K562 (cell line): ENCODE measurements at regions not wholly inside any gene's neighbourhood (a gene's known extent, or its start where the extent isn't known, plus 50 kb on each side); places are given as distances from the start of the nearest gene placed in this dataset.
A peak's percentile ranks its signal among the peaks of the same experiment; 100 is the strongest.

Experiments used
- ATAC-seq: fragments of 200-7000 bp; cut with Tn5 transposase; 3 replicates; pipeline ENCODE4 v1.9.1; 2020; ENCODE audit warnings: moderate library complexity
- BruUV-seq: library from RNA; stranded (reverse); fragments of 400-500 nt; replicated peaks from 2 replicates; lab custom pipeline; 2021; lab: Mats Ljungman, UMichigan
- CTCF ChIA-PET: fragments of 300-600 bp; formaldehyde crosslinking; extraction: SDS; loops from one replicate; lab custom pipeline; 2021; ENCODE audit warnings: low intra/inter-chr PET ratio; lab: Yijun Ruan, JAX
- POLR2A ChIA-PET: fragments of 300-600, 350-650 bp; sonication (Branson Sonifier 250); formaldehyde crosslinking; extraction: SDS; loops from one replicate; lab custom pipeline; 2021; ENCODE audit warnings: antibody characterized with exemption, inconsistent platforms; lab: Yijun Ruan, JAX
- DNase-seq, 4 experiments: peaks; one replicate each; pipeline versions ENCODE4 v3.0.0 to v3.0.0-alpha.2; 2011 to 2018; ENCODE audit warnings: low spot score in 3 of 4, mixed read lengths in 3 of 4; ENCODE audit errors: extremely low read depth in 1 of 4
- FAIRE-seq: peaks from 2 replicates; lab custom pipeline; 2011; peaks lifted over from hg19 to GRCh38; lab: Jason Lieb, UNC
- H2AFZ ChIP-seq: 2 replicates; pipeline ENCODE4 v1.6.0; 2011; ENCODE audit warnings: low read depth, low read length, control low read depth, inconsistent platforms
- H3K27ac ChIP-seq: fragments of 200-600 bp; 3 replicates; pipeline ENCODE4 v1.8.0; 2011; ENCODE audit warnings: low read depth, mild to moderate bottlenecking, control low read depth, inconsistent platforms, low read length, moderate library complexity, mixed read lengths; ENCODE audit errors: extremely low read depth
- H3K27me3 ChIP-seq, 2 experiments: fragments of 300-600 bp in 1 of 2; 2 replicates in 1 of 2; 3 replicates in 1 of 2; pipeline versions ENCODE4 v1.6.0 to v1.8.0; 2011; ENCODE audit warnings: inconsistent platforms in 2 of 2, low read length in 2 of 2, mild to moderate bottlenecking in 1 of 2, mixed read lengths in 1 of 2, moderate library complexity in 1 of 2; ENCODE audit not compliant: control insufficient read depth in 2 of 2, insufficient read depth in 2 of 2
- H3K36me3 ChIP-seq: fragments of 300-600 bp; 3 replicates; pipeline ENCODE4 v1.8.0; 2011; ENCODE audit warnings: mild to moderate bottlenecking, low read length, inconsistent platforms; ENCODE audit not compliant: control insufficient read depth, insufficient read depth
- H3K4me1 ChIP-seq, 2 experiments: fragments of 200-600 bp in 1 of 2; replicated peaks in 1 of 2; 2 replicates in 1 of 2; 3 replicates in 1 of 2; pipeline versions ENCODE4 v1.5.1 to v1.8.0; 2011; ENCODE audit warnings: inconsistent platforms in 2 of 2, low read length in 2 of 2, mild to moderate bottlenecking in 1 of 2, mixed read lengths in 1 of 2, moderate library complexity in 1 of 2; ENCODE audit not compliant: control insufficient read depth in 2 of 2, insufficient read depth in 2 of 2
- H3K4me2 ChIP-seq: 2 replicates; pipeline ENCODE4 v1.6.1; 2011; ENCODE audit warnings: low read length, control low read depth, inconsistent platforms, mixed read lengths; ENCODE audit not compliant: insufficient read depth
- H3K4me3 ChIP-seq: fragments of 200-600 bp; sonication (generic), shearing (Covaris generic); 2 replicates; pipeline ENCODE4 v1.5.1; 2016; ENCODE audit warnings: control low read depth, inconsistent platforms
- H3K79me2 ChIP-seq: fragments of 200-600 bp; 3 replicates; pipeline ENCODE4 v1.8.0; 2011; ENCODE audit warnings: low read length, inconsistent platforms; ENCODE audit not compliant: control insufficient read depth, insufficient read depth
- H3K9ac ChIP-seq, 2 experiments: 2 replicates each; pipeline versions ENCODE4 v1.6.0 to v1.6.1; 2011; ENCODE audit warnings: low read depth in 2 of 2, low read length in 2 of 2, control low read depth in 1 of 2, inconsistent platforms in 1 of 2, mild to moderate bottlenecking in 1 of 2, mixed read lengths in 1 of 2; ENCODE audit not compliant: insufficient read depth in 1 of 2
- H3K9me1 ChIP-seq: one replicate; pipeline ENCODE4 v1.6.0; 2011; ENCODE audit warnings: inconsistent platforms, mild to moderate bottlenecking, low read length, moderate library complexity; ENCODE audit not compliant: control insufficient read depth, insufficient read depth
- H3K9me3 ChIP-seq: replicated peaks from 2 replicates; pipeline ENCODE4 v1.5.1; 2011; ENCODE audit warnings: low read depth, low read length, inconsistent platforms; ENCODE audit not compliant: control insufficient read depth, insufficient read depth
- H4K20me1 ChIP-seq: replicated peaks from 2 replicates; pipeline ENCODE4 v1.6.1; 2011; ENCODE audit warnings: low read length, inconsistent platforms, mixed read lengths; ENCODE audit not compliant: control insufficient read depth, insufficient read depth
- ARHGAP35 ChIP-seq: fragments of 450-650 bp; IDR thresholded peaks from 2 replicates; pipeline ENCODE4 v1.6.1; 2018; ENCODE audit not compliant: partially characterized antibody
- ATF7 ChIP-seq: fragments of 450-650 bp; IDR thresholded peaks from 2 replicates; pipeline ENCODE4 v1.7.1; 2014; ENCODE audit warnings: mild to moderate bottlenecking, moderate library complexity
- CSDE1 ChIP-seq, 2 experiments: fragments of 450-650 bp; IDR thresholded peaks; 2 replicates each; pipeline ENCODE4 v1.6.1; 2016; ENCODE audit warnings: mild to moderate bottlenecking in 1 of 2
- CXXC5 ChIP-seq: fragments of 250-450 bp; sonication (Bioruptor Pico); IDR thresholded peaks from 2 replicates; pipeline ENCODE4 v1.8.0; 2022; ENCODE audit warnings: inconsistent platforms, mild to moderate bottlenecking, moderate library complexity
- MEF2A ChIP-seq: IDR thresholded peaks from 2 replicates; pipeline ENCODE4 v1.6.1; 2011; ENCODE audit warnings: low read depth, mild to moderate bottlenecking, low read length, moderate library complexity; ENCODE audit not compliant: control insufficient read depth
- POLR2A ChIP-seq: fragments of 450-650 bp; conservative IDR thresholded peaks from 2 replicates; pipeline ENCODE4 v1.6.1; 2016
- SLC30A9 ChIP-seq: fragments of 250-450 bp; sonication (Bioruptor Pico); IDR thresholded peaks from 2 replicates; pipeline ENCODE4 v1.8.0; 2022; ENCODE audit warnings: mild to moderate bottlenecking, moderate library complexity
- SMARCA5 ChIP-seq: fragments of 450-650 bp; IDR thresholded peaks from 2 replicates; pipeline ENCODE4 v1.6.1; 2016
- SPI1 ChIP-seq: IDR thresholded peaks from 2 replicates; pipeline ENCODE4 v1.6.1; 2011; ENCODE audit warnings: low read depth, low read length, control low read depth, borderline replicate concordance
- TOE1 ChIP-seq, 2 experiments: fragments of 450-650 bp in 1 of 2; sonication (generic) in 1 of 2; formaldehyde crosslinking in 1 of 2; IDR thresholded peaks; 2 replicates each; pipeline versions ENCODE4 v1.7.1 to v1.8.0; 2016 to 2022; ENCODE audit warnings: borderline replicate concordance in 2 of 2, mild to moderate bottlenecking in 2 of 2, antibody characterized with exemption in 1 of 2, inconsistent platforms in 1 of 2, low read depth in 1 of 2, missing genetic modification reagents in 1 of 2, moderate library complexity in 1 of 2
- XRCC3 ChIP-seq: fragments of 450-650 bp; IDR thresholded peaks from 2 replicates; pipeline ENCODE4 v1.6.1; 2017; ENCODE audit warnings: mild to moderate bottlenecking, moderate library complexity
- ZNF12 ChIP-seq: sonication (generic); formaldehyde crosslinking; IDR thresholded peaks from 2 replicates; pipeline ENCODE4 v1.4.0; 2020; ENCODE audit warnings: mild to moderate bottlenecking, missing genetic modification reagents
- ZNF174 ChIP-seq: fragments of 250-450 bp; sonication (Bioruptor Pico); IDR thresholded peaks from 2 replicates; pipeline ENCODE4 v1.4.0; 2020; ENCODE audit warnings: mild to moderate bottlenecking
- ZNF224 ChIP-seq: sonication (generic); formaldehyde crosslinking; IDR thresholded peaks from 2 replicates; pipeline ENCODE4 v1.8.0; 2022; ENCODE audit warnings: mild to moderate bottlenecking, missing genetic modification reagents
- WGBS: fragments of 100-300 bp; shearing (Covaris generic); methylation state at CpG from one replicate; pipeline ENCODE4 v1.1.6; 2016; ENCODE audit warnings: low coverage, mixed read lengths; ENCODE audit not compliant: insufficient coverage; ENCODE audit errors: missing lambda C conversion rate; 5-methylcytosine and 5-hydroxymethylcytosine counted together
- in situ Hi-C: fragments of 300-500 bp; cut with MboI; formaldehyde crosslinking; loops from 4 replicates; pipeline ENCODE4 v1.15.0; 2018; ENCODE audit warnings: inconsistent platforms, mixed read lengths
- intact Hi-C: fragments of 100-400 bp; cut with micrococcal nuclease; formaldehyde crosslinking; loops from 2 replicates; pipeline ENCODE4 v1.14.2; 2022
- TF ChIP-seq, protein P1 (sequence below): sonication (generic); formaldehyde crosslinking; IDR thresholded peaks from 2 replicates; pipeline ENCODE4 v1.9.0; 2022; ENCODE audit warnings: mild to moderate bottlenecking, missing genetic modification reagents
- TF ChIP-seq, protein P2 (sequence below): fragments of 450-650 bp; IDR thresholded peaks from 2 replicates; pipeline ENCODE4 v1.6.1; 2014; ENCODE audit warnings: low read depth, mild to moderate bottlenecking, moderate library complexity, borderline replicate concordance

- Histone ChIP-seq H3K79me2 (peaks cover 16% of the 10 kb centered on the region), H2AFZ (peak overlapping the region; percentile 69), H3K9me3 (no peaks in the 10 kb centered on the region), H3K36me3 (no peaks in the 10 kb centered on the region), H4K20me1 (no peaks in the 10 kb centered on the region), H3K4me1 (peaks cover 62 to 74% of the 10 kb centered on the region in 2 experiments), H3K9me1 (no peaks in the 10 kb centered on the region), H3K4me3 (no peak overlapping the region), H3K9ac (peak overlapping the region; percentile 38 to 86), H3K27ac (peak overlapping the region; percentile 62; the same call in 2 of the 3 replicates), H3K4me2 (peak overlapping the region; percentile 24; the same call in 1 of the 2 replicates), H3K27me3 (no peaks in the 10 kb centered on the region)
- intact Hi-C loops, result loop anchor here (2.0 to 10.0 kb wide), 2 partner anchors 13 to 235 kb away; no protein-coding TSS in a partner anchor
- 0 out of 3 replicates have a peak, but pooled peaks have one; percentile 1 for ATAC-seq
- no peak for DNase-seq
- ChIA-PET CTCF (no interaction called here), POLR2A (interaction anchor here (0.6 to 1.7 kb wide), 6 partner anchors 9 to 293 kb away, joined by 3 to 6 read pairs (median 4); no protein-coding TSS in a partner anchor)
- WGBS, result 53% methylated on average over 21 of the region's 21 CpGs
- no TSS peak for BruUV-seq
- peak; percentile 6 for FAIRE-seq
- in situ Hi-C loops, result no loop called here
- no peak for TF ChIP-seq CXXC5
- TF ChIP-seq POLR2A, result no peak
- TF ChIP-seq SLC30A9 (CRISPR knock-in tag), result no peak
- no peak for TF ChIP-seq ATF7
- TF ChIP-seq TOE1 (IDR thresholded peaks at IDR 0.05; ENCODE audit: borderline replicate concordance), result no peak
- TF ChIP-seq TOE1 (CRISPR knock-in tag; IDR thresholded peaks at IDR 0.05; ENCODE audit: borderline replicate concordance, low read depth), result no peak
- no peak for TF ChIP-seq XRCC3
- TF ChIP-seq ZNF12 (CRISPR knock-in tag), result peak; percentile 36; the same call in 1 of the 2 replicates
- peak; percentile 91 for TF ChIP-seq SPI1
- TF ChIP-seq, protein P1, sequence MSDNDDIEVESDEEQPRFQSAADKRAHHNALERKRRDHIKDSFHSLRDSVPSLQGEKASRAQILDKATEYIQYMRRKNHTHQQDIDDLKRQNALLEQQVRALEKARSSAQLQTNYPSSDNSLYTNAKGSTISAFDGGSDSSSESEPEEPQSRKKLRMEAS (CRISPR knock-in tag), result no peak
- no peak for TF ChIP-seq ZNF174 (CRISPR knock-in tag)
- TF ChIP-seq, protein P2, sequence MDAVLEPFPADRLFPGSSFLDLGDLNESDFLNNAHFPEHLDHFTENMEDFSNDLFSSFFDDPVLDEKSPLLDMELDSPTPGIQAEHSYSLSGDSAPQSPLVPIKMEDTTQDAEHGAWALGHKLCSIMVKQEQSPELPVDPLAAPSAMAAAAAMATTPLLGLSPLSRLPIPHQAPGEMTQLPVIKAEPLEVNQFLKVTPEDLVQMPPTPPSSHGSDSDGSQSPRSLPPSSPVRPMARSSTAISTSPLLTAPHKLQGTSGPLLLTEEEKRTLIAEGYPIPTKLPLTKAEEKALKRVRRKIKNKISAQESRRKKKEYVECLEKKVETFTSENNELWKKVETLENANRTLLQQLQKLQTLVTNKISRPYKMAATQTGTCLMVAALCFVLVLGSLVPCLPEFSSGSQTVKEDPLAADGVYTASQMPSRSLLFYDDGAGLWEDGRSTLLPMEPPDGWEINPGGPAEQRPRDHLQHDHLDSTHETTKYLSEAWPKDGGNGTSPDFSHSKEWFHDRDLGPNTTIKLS, result no peak
- TF ChIP-seq ARHGAP35, result no peak
- no peak for TF ChIP-seq MEF2A
- no peak for TF ChIP-seq ZNF224 (CRISPR knock-in tag)
- TF ChIP-seq CSDE1 (IDR thresholded peaks at IDR 0.05), result no peak
- TF ChIP-seq SMARCA5, result no peak
Observed at GRCh38 chr16:85330006-85330693, 217.9 kb upstream of the CIBAR2 start.
